Heart left ventricle (tissue), 16 donors: ENCODE measurements at regions not wholly inside any gene's neighbourhood (a gene's known extent, or its start where the extent isn't known, plus 50 kb on each side); places are given as distances from the start of the nearest gene placed in this dataset.
"Not testable (repeated sequence)": the region's sequence is repeated elsewhere in the genome, so short reads cannot be mapped to it uniquely, and the experiment has no call there.

ENCODE experiments used
- ATAC-seq, 4 donors: fragments of 200-7000 bp; cut with Tn5 transposase; one replicate each; pipeline ENCODE4 v1.9.1; 2020 to 2022; ENCODE audit warnings: moderate library complexity in 4 of 4, mild to moderate bottlenecking in 3 of 4, moderate number of reproducible peaks in 1 of 4
- DNase-seq, 5 donors: peaks; one replicate each; pipeline ENCODE4 v3.0.0-alpha.2; 2020
- H3K27ac ChIP-seq, 12 donors: fragments of 200-600 bp; sonication (generic) in 4 of 12; one replicate each; pipeline versions ENCODE4 v1.5.0 to v1.8.0; 2016 to 2022; ENCODE audit warnings: mild to moderate bottlenecking in 2 of 12
- H3K27me3 ChIP-seq, 9 donors: fragments of 200-600 bp; sonication (generic) in 2 of 9; one replicate each; pipeline versions ENCODE4 v1.5.1 to v1.8.0; 2016 to 2022; ENCODE audit warnings: mild to moderate bottlenecking in 3 of 9
- H3K36me3 ChIP-seq, 9 donors: fragments of 200-600 bp; sonication (generic) in 2 of 9; one replicate each; pipeline versions ENCODE4 v1.5.0 to v1.8.0; 2018 to 2022; ENCODE audit warnings: mild to moderate bottlenecking in 2 of 9
- H3K4me1 ChIP-seq, 12 donors: fragments of 200-600 bp; sonication (generic) in 4 of 12; one replicate each; pipeline versions ENCODE4 v1.5.0 to v1.8.0; 2016 to 2022; ENCODE audit warnings: mild to moderate bottlenecking in 3 of 12
- H3K4me3 ChIP-seq, 12 donors: fragments of 200-600 bp; sonication (generic) in 4 of 12; one replicate each; pipeline versions ENCODE4 v1.5.0 to v1.8.0; 2017 to 2022; ENCODE audit warnings: mild to moderate bottlenecking in 9 of 12, moderate library complexity in 4 of 12
- H3K9me3 ChIP-seq, 12 donors: fragments of 200-600 bp; sonication (generic) in 4 of 12; one replicate each; pipeline versions ENCODE4 v1.5.0 to v1.8.0; 2016 to 2022; ENCODE audit warnings: mild to moderate bottlenecking in 1 of 12
- POLR2A ChIP-seq, 2 donors: fragments of 450-650 bp; IDR thresholded peaks; one replicate each; pipeline ENCODE4 v1.6.1; 2017; ENCODE audit warnings: antibody characterized with exemption in 2 of 2, mild to moderate bottlenecking in 2 of 2, moderate library complexity in 2 of 2
- WGBS, 4 donors: extraction: QIAGEN DNeasy Blood & Tissue Kit in 2 of 4; methylation state at CpG; one replicate each; pipeline versions ENCODE4 v1.1.5 to v1.1.7; 2013 to 2018; 5-methylcytosine and 5-hydroxymethylcytosine counted together
- intact Hi-C, 10 donors: fragments of 100-400 bp; cut with DNase I; formaldehyde crosslinking; loops; one replicate each; pipeline versions ENCODE4 v1.11.1 to v1.14.2; 2022
- TF ChIP-seq, protein P1 (sequence below), 12 donors: fragments of 200-600 bp; sonication (generic) in 4 of 12; IDR thresholded peaks; one replicate each; pipeline versions ENCODE4 v1.5.0 to v1.8.0; 2018 to 2022; ENCODE audit warnings: antibody characterized with exemption in 12 of 12, mild to moderate bottlenecking in 5 of 12
- donor health status: ischemic (EF 13 %, LVEDD 7.1; RV severe dilation, severe dysfunction).
- donor health status: healthy with polysubstance abuse.
- donor health status: DM: no; HTN: yes; CAD: no.
- donor health status: DM: no; HTN: no; CAD: no.
- donor health status: ischemic (EF 25% LVEDD 6.9; RV normal size, moderate dysfunction).
- donor health status: ischemic (EF 25% LVEDD 5.7; RV mildly dilated, moderate dysfunction).
- donor health status: healthy.
- donor health status: DM: yes; HTN: yes; CAD: no.
- donor health status: ischemic (EF 35%, LVEDD 5.7; RV mildly dilated, moderate dysfunction).
- donor health status: nonischemic (EF 11% LVEDD 7.7; RV severe dilation, severe dysfunction).
- donor health status: DM: yes; HTN: yes; CAD: no.
- donor health status: PGD.
- donor health status: ischemic (EF 29% LVEDD 5.4; RV normal size, mild dysfunction).
- donor health status: nonischemic (EF 23%, LVEDD 6.1; RV moderate dilation, normal function).

DNA sequence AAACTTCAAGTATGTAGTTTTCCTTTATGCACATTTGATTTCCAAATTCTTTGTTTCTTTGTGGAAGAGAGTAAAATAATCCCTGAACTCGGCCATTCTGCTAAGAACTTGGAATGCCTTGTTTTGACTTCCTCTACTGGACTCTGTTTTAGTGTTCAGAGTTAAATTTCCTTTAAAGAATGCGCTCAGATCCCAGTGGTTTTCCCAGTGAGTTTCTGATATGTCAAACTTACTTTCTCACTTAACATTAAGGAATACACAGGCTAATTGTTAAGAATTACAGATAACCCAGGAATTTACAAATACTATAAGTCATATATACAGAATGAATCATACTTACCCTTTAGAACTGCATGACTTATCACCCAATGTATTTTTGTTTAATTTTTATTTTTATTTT lies 1067.6 kb upstream of the CELF2 start:
- H3K36me3 ChIP-seq, result no peaks in the 10 kb centered on the region
- H3K27me3 ChIP-seq, result peaks cover 0 to 6% (median 0%) of the 10 kb centered on the region in 9 donors
- ATAC-seq, result no peak
- H3K9me3 ChIP-seq, result no peaks in the 10 kb centered on the region
- no peak overlapping the region for H3K4me3 ChIP-seq
- H3K27ac ChIP-seq, result no peak overlapping the region
- WGBS, 4 donors, result 58 to 73% (median 65%) methylated on average over 2 of the region's 2 CpGs
- no peaks in the 10 kb centered on the region for H3K4me1 ChIP-seq
- intact Hi-C loops, result no loop called here
- no peak for TF ChIP-seq POLR2A (IDR thresholded peaks at IDR 0.05)
- TF ChIP-seq, protein P1, sequence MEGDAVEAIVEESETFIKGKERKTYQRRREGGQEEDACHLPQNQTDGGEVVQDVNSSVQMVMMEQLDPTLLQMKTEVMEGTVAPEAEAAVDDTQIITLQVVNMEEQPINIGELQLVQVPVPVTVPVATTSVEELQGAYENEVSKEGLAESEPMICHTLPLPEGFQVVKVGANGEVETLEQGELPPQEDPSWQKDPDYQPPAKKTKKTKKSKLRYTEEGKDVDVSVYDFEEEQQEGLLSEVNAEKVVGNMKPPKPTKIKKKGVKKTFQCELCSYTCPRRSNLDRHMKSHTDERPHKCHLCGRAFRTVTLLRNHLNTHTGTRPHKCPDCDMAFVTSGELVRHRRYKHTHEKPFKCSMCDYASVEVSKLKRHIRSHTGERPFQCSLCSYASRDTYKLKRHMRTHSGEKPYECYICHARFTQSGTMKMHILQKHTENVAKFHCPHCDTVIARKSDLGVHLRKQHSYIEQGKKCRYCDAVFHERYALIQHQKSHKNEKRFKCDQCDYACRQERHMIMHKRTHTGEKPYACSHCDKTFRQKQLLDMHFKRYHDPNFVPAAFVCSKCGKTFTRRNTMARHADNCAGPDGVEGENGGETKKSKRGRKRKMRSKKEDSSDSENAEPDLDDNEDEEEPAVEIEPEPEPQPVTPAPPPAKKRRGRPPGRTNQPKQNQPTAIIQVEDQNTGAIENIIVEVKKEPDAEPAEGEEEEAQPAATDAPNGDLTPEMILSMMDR (IDR thresholded peaks at IDR 0.05), result no peak
- DNase-seq, result no peak

DNA sequence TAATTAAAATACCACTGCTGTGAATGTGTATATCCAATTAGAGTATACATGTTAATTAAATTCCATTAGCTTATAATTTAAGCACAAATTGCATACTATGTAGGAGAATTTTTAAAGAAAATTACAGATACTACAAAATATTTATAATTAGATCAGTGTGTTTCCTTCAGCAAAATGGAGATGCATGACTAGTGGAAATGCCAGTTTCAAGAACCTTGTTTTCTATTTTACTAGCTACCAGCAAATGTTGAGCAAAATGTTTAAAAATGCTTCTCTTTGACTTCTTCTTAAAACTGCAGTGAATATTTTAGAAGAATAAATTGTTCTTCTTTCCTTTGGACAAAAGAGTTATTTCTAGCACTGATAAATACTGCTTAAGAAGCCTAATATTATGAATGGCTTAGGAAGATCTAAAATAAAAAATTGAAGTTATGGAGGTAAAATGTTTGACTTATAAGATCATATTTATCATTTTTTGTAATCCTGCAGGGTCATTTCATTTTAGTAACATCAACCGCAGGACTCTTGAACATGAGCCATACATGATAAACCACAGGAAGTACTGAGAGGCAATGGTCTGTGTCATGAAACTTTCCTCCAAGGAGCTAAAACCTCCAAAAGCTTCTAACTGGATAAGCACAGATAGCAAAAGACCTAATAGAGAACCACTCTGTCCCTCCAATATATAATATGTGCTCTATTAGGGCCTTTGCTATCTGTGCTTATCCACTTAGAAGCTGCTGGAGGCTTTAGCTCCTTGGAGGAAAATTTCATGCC lies 1066.0 kb upstream of the CELF2 start:
- H3K4me1 ChIP-seq, result no peaks in the 10 kb centered on the region
- intact Hi-C loops, result no loop called here
- H3K9me3 ChIP-seq, result no peaks in the 10 kb centered on the region
- WGBS, 4 donors, result 60 to 78% (median 74%) methylated on average over 1 of the region's 1 CpG
- no peak overlapping the region for H3K27ac ChIP-seq
- ATAC-seq (no peak), DNase-seq (no peak)
- H3K27me3 ChIP-seq, result peaks cover 0 to 6% (median 0%) of the 10 kb centered on the region in 9 donors
- TF ChIP-seq POLR2A (IDR thresholded peaks at IDR 0.05), result no peak
- TF ChIP-seq, protein P1 (IDR thresholded peaks at IDR 0.05), result no peak
- H3K4me3 ChIP-seq, result no peak overlapping the region
- H3K36me3 ChIP-seq, result no peaks in the 10 kb centered on the region

DNA sequence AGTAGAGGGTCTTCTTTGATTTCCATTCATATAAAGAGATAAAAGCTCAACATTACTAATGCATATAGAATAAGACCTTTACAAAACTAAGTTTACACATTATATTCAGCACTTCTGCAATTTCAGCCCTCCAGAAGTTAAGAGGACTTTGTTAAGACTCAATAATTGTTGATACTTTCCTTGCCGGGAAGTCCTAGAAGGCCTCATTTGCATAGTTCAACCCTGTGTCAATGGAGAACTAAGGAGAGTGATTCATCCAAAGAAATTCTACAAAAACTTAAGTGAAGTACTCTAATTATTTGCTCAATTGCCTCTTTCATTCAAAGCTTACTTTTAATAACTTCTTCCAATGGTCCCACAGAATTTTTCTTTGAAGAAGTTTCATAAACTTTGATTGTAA lies 1060.3 kb upstream of the CELF2 start:
- no peak for ATAC-seq
- TF ChIP-seq, protein P1 (IDR thresholded peaks at IDR 0.05), result no peak

DNA sequence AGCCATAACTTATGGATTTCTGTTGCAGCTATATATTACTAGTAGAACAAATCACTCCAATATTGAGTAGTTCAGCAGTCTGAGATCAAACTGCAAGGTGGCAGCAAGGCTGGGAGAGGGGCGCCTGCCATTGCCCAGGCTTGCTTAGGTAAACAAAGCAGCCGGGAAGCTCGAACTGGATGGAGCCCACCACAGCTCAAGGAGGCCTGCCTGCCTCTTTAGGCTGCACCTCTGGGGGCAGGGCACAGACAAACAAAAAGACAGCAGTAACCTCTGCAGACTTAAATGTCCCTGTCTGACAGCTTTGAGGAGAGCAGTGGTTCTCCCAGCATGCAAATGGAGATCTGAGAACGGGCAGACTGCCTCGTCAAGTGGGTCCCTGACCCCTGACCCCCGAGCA lies 1059.8 kb upstream of the CELF2 start:
- intact Hi-C loops, H3K9me3 ChIP-seq, H3K36me3 ChIP-seq, ATAC-seq, DNase-seq, H3K4me1 ChIP-seq, H3K27ac ChIP-seq, H3K27me3 ChIP-seq, H3K4me3 ChIP-seq: not testable (repeated sequence)
- WGBS, 4 donors, result 52 to 74% (median 62%) methylated on average over 6 of the region's 6 CpGs

More for the DNA sequence above, 1060.3 kb upstream of the CELF2 start:
- Histone ChIP-seq H3K9me3 (no peaks in the 10 kb centered on the region), H3K27me3 (no peaks in the 10 kb centered on the region), H3K27ac (no peak overlapping the region), H3K4me1 (no peaks in the 10 kb centered on the region), H3K4me3 (no peak overlapping the region), H3K36me3 (no peaks in the 10 kb centered on the region)
- intact Hi-C loops, result no loop called here
- DNase-seq, result no peak
- 71 to 85% (median 80%) methylated on average over 1 of the region's 1 CpG for WGBS, 4 donors

DNA sequence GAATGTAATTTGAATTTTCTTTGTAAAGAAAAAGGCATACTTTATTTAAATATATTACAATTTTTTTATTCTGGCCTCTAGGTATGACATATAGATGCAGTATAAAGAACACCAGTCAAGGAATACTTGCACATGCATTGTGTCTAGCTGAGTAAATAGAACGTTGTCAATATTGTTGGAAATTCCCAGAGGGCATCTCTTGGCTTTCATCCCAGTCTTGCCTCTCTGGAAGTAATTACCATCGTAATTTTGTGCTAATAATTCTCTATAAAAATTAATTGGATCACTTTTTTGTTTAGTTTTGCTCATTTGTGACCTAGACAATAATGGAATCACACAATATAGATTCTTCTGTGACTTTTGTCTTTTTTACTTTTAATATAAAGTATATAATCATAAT lies 1052.3 kb upstream of the CELF2 start:
- no peak for ATAC-seq
- no peak overlapping the region for H3K4me3 ChIP-seq
- no peaks in the 10 kb centered on the region for H3K27me3 ChIP-seq
- H3K27ac ChIP-seq, result no peak overlapping the region
- TF ChIP-seq POLR2A (IDR thresholded peaks at IDR 0.05), result no peak
- TF ChIP-seq, protein P1 (IDR thresholded peaks at IDR 0.05), result no peak
- H3K4me1 ChIP-seq, result no peaks in the 10 kb centered on the region
- intact Hi-C loops, result no loop called here
- 36 to 44% (median 39%) methylated on average over 2 of the region's 2 CpGs for WGBS, 4 donors
- DNase-seq, result no peak
- H3K9me3 ChIP-seq, result peaks cover 0 to 2% (median 0%) of the 10 kb centered on the region in 12 donors
- H3K36me3 ChIP-seq, result no peaks in the 10 kb centered on the region
